HepG2 (cell line): ENCODE measurements at regions not wholly inside any gene's neighbourhood (a gene's known extent, or its start where the extent isn't known, plus 50 kb on each side); places are given as distances from the start of the nearest gene placed in this dataset.

Source experiments
- ATAC-seq: fragments of 200-7000 bp; cut with Tn5 transposase; 3 replicates; pipeline ENCODE4 v1.9.1; 2020; ENCODE audit warnings: mild to moderate bottlenecking, moderate library complexity
- BruUV-seq: library from RNA; stranded (reverse); fragments of 400-500 nt; replicated peaks from 2 replicates; lab custom pipeline; 2021; lab: Mats Ljungman, UMichigan
- CTCF ChIA-PET: fragments of 300-600 bp; formaldehyde crosslinking; extraction: SDS; loops from one replicate; lab custom pipeline; 2021; ENCODE audit warnings: low total read pairs, inconsistent platforms, low intra/inter-chr PET ratio; lab: Yijun Ruan, JAX
- POLR2A ChIA-PET: fragments of 350-600 bp; sonication (Branson Sonifier 250); formaldehyde crosslinking; loops from one replicate; lab custom pipeline; 2020; ENCODE audit warnings: antibody characterized with exemption, inconsistent platforms; lab: Yijun Ruan, JAX
- DNase-seq: peaks from one replicate; pipeline ENCODE4 v3.0.0-alpha.2; 2015; ENCODE audit warnings: low spot score
- FAIRE-seq: peaks from 3 replicates; lab custom pipeline; 2011; peaks lifted over from hg19 to GRCh38; lab: Jason Lieb, UNC
- H2AFZ ChIP-seq: one replicate; pipeline ENCODE4 v1.6.1; 2011; ENCODE audit warnings: low read length, inconsistent platforms
- H3K27ac ChIP-seq: fragments of 300-600 bp; 3 replicates; pipeline ENCODE4 v1.8.0; 2011; ENCODE audit warnings: mixed run types, mild to moderate bottlenecking, mixed read lengths, low read length, inconsistent platforms; ENCODE audit not compliant: insufficient read depth; ENCODE audit errors: extremely low read length
- H3K27me3 ChIP-seq, 2 experiments: fragments of 200-600 bp in 1 of 2; 2 replicates in 1 of 2; 3 replicates in 1 of 2; pipeline versions ENCODE4 v1.6.0 to v1.8.0; 2011; ENCODE audit warnings: low read length in 2 of 2, mild to moderate bottlenecking in 2 of 2, moderate library complexity in 2 of 2, inconsistent platforms in 1 of 2; ENCODE audit not compliant: insufficient read depth in 2 of 2, control insufficient read depth in 1 of 2
- H3K36me3 ChIP-seq, 2 experiments: fragments of 200-600 bp in 1 of 2; replicated peaks in 1 of 2; 2 replicates in 1 of 2; 3 replicates in 1 of 2; pipeline versions ENCODE4 v1.5.1 to v1.8.0; 2011; ENCODE audit warnings: low read length in 2 of 2, inconsistent platforms in 1 of 2; ENCODE audit not compliant: insufficient read depth in 2 of 2, control insufficient read depth in 1 of 2
- H3K4me1 ChIP-seq: 2 replicates; pipeline ENCODE4 v1.5.1; 2012; ENCODE audit warnings: low read length, inconsistent platforms; ENCODE audit not compliant: insufficient read depth
- H3K4me2 ChIP-seq: 2 replicates; pipeline ENCODE4 v1.6.0; 2011; ENCODE audit warnings: low read depth, low read length, inconsistent platforms
- H3K4me3 ChIP-seq, 3 experiments: fragments of 200-600 bp in 1 of 3; sonication (generic), shearing (Covaris generic) in 1 of 3; replicated peaks in 1 of 3; 2 replicates each; pipeline ENCODE4 v1.5.1; 2011 to 2016; ENCODE audit warnings: low read length in 3 of 3, inconsistent platforms in 2 of 3, low read depth in 2 of 3, mild to moderate bottlenecking in 2 of 3, control low read depth in 1 of 3, mixed read lengths in 1 of 3; ENCODE audit not compliant: insufficient read depth in 1 of 3
- H3K79me2 ChIP-seq: one replicate; pipeline ENCODE4 v1.6.1; 2011; ENCODE audit warnings: low read length, inconsistent platforms; ENCODE audit not compliant: insufficient read depth
- H3K9ac ChIP-seq: 2 replicates; pipeline ENCODE4 v1.6.0; 2011; ENCODE audit warnings: mild to moderate bottlenecking, low read depth, low read length, inconsistent platforms; ENCODE audit not compliant: insufficient read depth
- H3K9me3 ChIP-seq: 2 replicates; pipeline ENCODE4 v1.5.1; 2012; ENCODE audit warnings: mild to moderate bottlenecking, low read length
- H4K20me1 ChIP-seq: 2 replicates; pipeline ENCODE4 v1.6.0; 2011; ENCODE audit warnings: inconsistent platforms, mild to moderate bottlenecking, low read length, moderate library complexity; ENCODE audit not compliant: insufficient read depth
- ATF5 ChIP-seq: sonication (generic); formaldehyde crosslinking; IDR thresholded peaks from 2 replicates; pipeline ENCODE4 v1.4.0; 2020; ENCODE audit warnings: mild to moderate bottlenecking, low read depth, missing genetic modification reagents
- CEBPB ChIP-seq: IDR thresholded peaks from 2 replicates; pipeline ENCODE4 v1.6.1; 2011; ENCODE audit warnings: low read depth, low read length, improper control_type of control experiment, borderline replicate concordance
- GPN1 ChIP-seq: sonication (generic); formaldehyde crosslinking; IDR thresholded peaks from 2 replicates; pipeline ENCODE4 v1.5.1; 2020; ENCODE audit warnings: missing genetic modification reagents, borderline replicate concordance
- PHF20 ChIP-seq: sonication (generic); formaldehyde crosslinking; IDR thresholded peaks from 2 replicates; pipeline ENCODE4 v1.5.0; 2020; ENCODE audit warnings: mild to moderate bottlenecking, missing genetic modification reagents
- TEF ChIP-seq: sonication (generic); formaldehyde crosslinking; IDR thresholded peaks from 2 replicates; pipeline ENCODE4 v1.5.0; 2020; ENCODE audit warnings: missing genetic modification reagents
- ZNF382 ChIP-seq: sonication (generic); formaldehyde crosslinking; IDR thresholded peaks from 2 replicates; pipeline ENCODE4 v1.5.0; 2020; ENCODE audit warnings: missing genetic modification reagents, mild to moderate bottlenecking, borderline replicate concordance
- WGBS: methylation state at CpG from one replicate; pipeline ENCODE4 v1.1.6; 2017; ENCODE audit warnings: low lambda C conversion rate; 5-methylcytosine and 5-hydroxymethylcytosine counted together
- in situ Hi-C: cut with HindIII; loops from 2 replicates; pipeline ENCODE4 v1.10.0; 2017; ENCODE audit warnings: low pct_unique_long_range_greater_than_20kb; ENCODE audit not compliant: extremely low pct_ligation_motif_present
- intact Hi-C: fragments of 100-400 bp; cut with micrococcal nuclease; formaldehyde crosslinking; loops from one replicate; pipeline ENCODE4 v1.10.0; 2022; ENCODE audit not compliant: unreplicated experiment

- FAIRE-seq, result no peak
- H3K27ac ChIP-seq, result no peak overlapping the region
Measured at GRCh38 chr12:91413581-91414546, 231.2 kb upstream of the DCN start.

More at GRCh38 chr12:91413581-91414546, 231.2 kb upstream of the DCN start:
- no TSS peak for BruUV-seq
- POLR2A ChIA-PET, result no interaction called here
- no peak overlapping the region for H3K4me2 ChIP-seq
- no peaks in the 10 kb centered on the region for H3K79me2 ChIP-seq
- no peaks in the 10 kb centered on the region for H3K36me3 ChIP-seq
- H3K27me3 ChIP-seq, result no peaks in the 10 kb centered on the region
- CTCF ChIA-PET, result no interaction called here
- TF ChIP-seq CEBPB, result no peak
- no peak for TF ChIP-seq PHF20 (CRISPR knock-in tag)
- no peak for TF ChIP-seq TEF (CRISPR knock-in tag)
- TF ChIP-seq ZNF382 (CRISPR knock-in tag), result no peak
- TF ChIP-seq GPN1, result no peak
- TF ChIP-seq ATF5 (CRISPR knock-in tag), result no peak
- no peaks in the 10 kb centered on the region for H3K9me3 ChIP-seq
- no peaks in the 10 kb centered on the region for H3K4me1 ChIP-seq
- H4K20me1 ChIP-seq, result no peaks in the 10 kb centered on the region
- in situ Hi-C loops, result no loop called here
- H3K4me3 ChIP-seq, result no peak overlapping the region
- ATAC-seq (no peak), DNase-seq (no peak)
- no peak overlapping the region for H3K9ac ChIP-seq
- intact Hi-C loops, result no loop called here
- WGBS, result 15% methylated on average over 6 of the region's 6 CpGs
- H2AFZ ChIP-seq, result no peak overlapping the region
